Activated naive CD4-positive, alpha-beta T cell treated with anti-CD3 and anti-CD28 coated beads, Interleukin-2, amount 10 ng/mL, durations not matched to agents 7 days and 5 days (primary cell): ENCODE measurements at regions not wholly inside any gene's neighbourhood (a gene's known extent, or its start where the extent isn't known, plus 50 kb on each side); places are given as distances from the start of the nearest gene placed in this dataset.

Source experiments
- CTCF ChIA-PET: fragments of 350-600 bp; sonication (Branson Sonifier 250); formaldehyde crosslinking; loops from one replicate; lab custom pipeline; 2021; ENCODE audit warnings: antibody characterized with exemption; lab: Charles Lee
- DNase-seq: peaks from one replicate; pipeline ENCODE4 v3.0.0-alpha.2; 2020
- H3K27ac Mint-ChIP-seq: one replicate; pipeline ENCODE4 v1.8.0; 2021; ENCODE audit warnings: mild to moderate bottlenecking, moderate library complexity, mixed read lengths
- H3K27me3 Mint-ChIP-seq: one replicate; pipeline ENCODE4 v1.8.0; 2021; ENCODE audit warnings: mild to moderate bottlenecking, mixed read lengths
- H3K36me3 Mint-ChIP-seq: one replicate; pipeline ENCODE4 v1.8.0; 2021; ENCODE audit warnings: mixed read lengths
- H3K4me1 Mint-ChIP-seq: one replicate; pipeline ENCODE4 v1.8.0; 2021; ENCODE audit warnings: mixed read lengths
- H3K4me3 Mint-ChIP-seq: one replicate; pipeline ENCODE4 v1.8.0; 2021; ENCODE audit warnings: mild to moderate bottlenecking, moderate library complexity, mixed read lengths
- H3K9me3 Mint-ChIP-seq: one replicate; pipeline ENCODE4 v1.8.0; 2021; ENCODE audit warnings: mixed read lengths

GRCh38 chr20:57008217-57008616 is 258.2 kb downstream of the BMP7 start:
- Mint-ChIP-seq H3K4me3 (no peak overlapping the region), H3K27me3 (peaks cover 38% of the 10 kb centered on the region), H3K36me3 (no peaks in the 10 kb centered on the region), H3K27ac (no peak overlapping the region), H3K9me3 (no peaks in the 10 kb centered on the region), H3K4me1 (no peaks in the 10 kb centered on the region)
- CTCF ChIA-PET: interaction anchor here (0.9 kb wide), 1 partner anchor 457 kb away, joined by 3 read pairs; no protein-coding TSS in a partner anchor
- DNase-seq: no peak

- CTCF ChIA-PET: no interaction called here
- no peak overlapping the region for H3K4me3 Mint-ChIP-seq
- H3K27ac Mint-ChIP-seq: no peak overlapping the region
- H3K4me1 Mint-ChIP-seq: no peaks in the 10 kb centered on the region
- H3K36me3 Mint-ChIP-seq: no peaks in the 10 kb centered on the region
- H3K27me3 Mint-ChIP-seq: peaks cover 48% of the 10 kb centered on the region
- DNase-seq: no peak
- H3K9me3 Mint-ChIP-seq: no peaks in the 10 kb centered on the region
Observed at GRCh38 chr20:57009355-57009754, 257.1 kb downstream of the BMP7 start.

GRCh38 chr20:57009775-57010174 is 256.7 kb downstream of the BMP7 start:
- Mint-ChIP-seq H3K36me3 (no peaks in the 10 kb centered on the region), H3K4me1 (no peaks in the 10 kb centered on the region), H3K9me3 (no peaks in the 10 kb centered on the region), H3K4me3 (no peak overlapping the region), H3K27me3 (peaks cover 51% of the 10 kb centered on the region), H3K27ac (no peak overlapping the region)
- no peak for DNase-seq
- CTCF ChIA-PET: no interaction called here

- no peaks in the 10 kb centered on the region for H3K9me3 Mint-ChIP-seq
- H3K36me3 Mint-ChIP-seq: no peaks in the 10 kb centered on the region
- no peak overlapping the region for H3K4me3 Mint-ChIP-seq
- CTCF ChIA-PET: interaction anchor here (0.5 kb wide), 1 partner anchor 610 kb away, joined by 3 read pairs; no protein-coding TSS in a partner anchor
- peaks cover 48% of the 10 kb centered on the region for H3K27me3 Mint-ChIP-seq
- H3K27ac Mint-ChIP-seq: no peak overlapping the region
- no peak for DNase-seq
- H3K4me1 Mint-ChIP-seq: no peaks in the 10 kb centered on the region
Observed at GRCh38 chr20:57012691-57013090, 253.8 kb downstream of the BMP7 start.

- H3K4me3 Mint-ChIP-seq: no peak overlapping the region
- no peak overlapping the region for H3K27ac Mint-ChIP-seq
- no peak for DNase-seq
- H3K4me1 Mint-ChIP-seq: no peaks in the 10 kb centered on the region
- H3K27me3 Mint-ChIP-seq: peaks cover 49% of the 10 kb centered on the region
- H3K36me3 Mint-ChIP-seq: no peaks in the 10 kb centered on the region
- H3K9me3 Mint-ChIP-seq: no peaks in the 10 kb centered on the region
- CTCF ChIA-PET: no interaction called here
Observed at GRCh38 chr20:57013217-57013616, 253.2 kb downstream of the BMP7 start.

GRCh38 chr20:57013741-57014140 is 252.7 kb downstream of the BMP7 start:
- H3K9me3 Mint-ChIP-seq: no peaks in the 10 kb centered on the region
- no peak overlapping the region for H3K4me3 Mint-ChIP-seq
- CTCF ChIA-PET: no interaction called here
- DNase-seq: no peak
- H3K36me3 Mint-ChIP-seq: no peaks in the 10 kb centered on the region
- H3K27me3 Mint-ChIP-seq: peaks cover 49% of the 10 kb centered on the region
- H3K27ac Mint-ChIP-seq: no peak overlapping the region
- H3K4me1 Mint-ChIP-seq: no peaks in the 10 kb centered on the region

- H3K36me3 Mint-ChIP-seq: no peaks in the 10 kb centered on the region
- no peak overlapping the region for H3K27ac Mint-ChIP-seq
- H3K4me1 Mint-ChIP-seq: no peaks in the 10 kb centered on the region
- CTCF ChIA-PET: no interaction called here
- peaks cover 25% of the 10 kb centered on the region for H3K27me3 Mint-ChIP-seq
- H3K4me3 Mint-ChIP-seq: no peak overlapping the region
- DNase-seq: no peak
- H3K9me3 Mint-ChIP-seq: no peaks in the 10 kb centered on the region
Observed at GRCh38 chr20:57020364-57020763, 246.1 kb downstream of the BMP7 start.

- peaks cover 18% of the 10 kb centered on the region for H3K27me3 Mint-ChIP-seq
- no peaks in the 10 kb centered on the region for H3K4me1 Mint-ChIP-seq
- no peak overlapping the region for H3K27ac Mint-ChIP-seq
- H3K9me3 Mint-ChIP-seq: no peaks in the 10 kb centered on the region
- no peak overlapping the region for H3K4me3 Mint-ChIP-seq
- no peak for DNase-seq
- no peaks in the 10 kb centered on the region for H3K36me3 Mint-ChIP-seq
- CTCF ChIA-PET: no interaction called here
Observed at GRCh38 chr20:57022306-57022705, 244.1 kb downstream of the BMP7 start.

- no peaks in the 10 kb centered on the region for H3K4me1 Mint-ChIP-seq
- H3K9me3 Mint-ChIP-seq: no peaks in the 10 kb centered on the region
- H3K27me3 Mint-ChIP-seq: peaks cover 14% of the 10 kb centered on the region
- no peaks in the 10 kb centered on the region for H3K36me3 Mint-ChIP-seq
- no peak overlapping the region for H3K27ac Mint-ChIP-seq
- CTCF ChIA-PET: no interaction called here
- DNase-seq: no peak
- no peak overlapping the region for H3K4me3 Mint-ChIP-seq
Observed at GRCh38 chr20:57023007-57023406, 243.4 kb downstream of the BMP7 start.

- H3K27me3 Mint-ChIP-seq: peaks cover 14% of the 10 kb centered on the region
- no peaks in the 10 kb centered on the region for H3K9me3 Mint-ChIP-seq
- no peak for DNase-seq
- CTCF ChIA-PET: no interaction called here
- H3K36me3 Mint-ChIP-seq: no peaks in the 10 kb centered on the region
- H3K27ac Mint-ChIP-seq: no peak overlapping the region
- no peaks in the 10 kb centered on the region for H3K4me1 Mint-ChIP-seq
- H3K4me3 Mint-ChIP-seq: no peak overlapping the region
Observed at GRCh38 chr20:57023997-57024396, 242.4 kb downstream of the BMP7 start.

- Mint-ChIP-seq H3K4me3 (no peak overlapping the region), H3K27ac (no peak overlapping the region), H3K27me3 (peaks cover 14% of the 10 kb centered on the region), H3K4me1 (no peaks in the 10 kb centered on the region), H3K9me3 (no peaks in the 10 kb centered on the region), H3K36me3 (no peaks in the 10 kb centered on the region)
- CTCF ChIA-PET: no interaction called here
- no peak for DNase-seq
Observed at GRCh38 chr20:57024849-57025248, 241.6 kb downstream of the BMP7 start.

- Mint-ChIP-seq H3K9me3 (no peaks in the 10 kb centered on the region), H3K27me3 (peaks cover 14% of the 10 kb centered on the region), H3K4me1 (no peaks in the 10 kb centered on the region), H3K27ac (no peak overlapping the region), H3K4me3 (no peak overlapping the region), H3K36me3 (no peaks in the 10 kb centered on the region)
- no peak for DNase-seq
- CTCF ChIA-PET: no interaction called here
Observed at GRCh38 chr20:57025261-57025660, 241.2 kb downstream of the BMP7 start.

GRCh38 chr20:57025666-57026224 is 240.7 kb downstream of the BMP7 start:
- Mint-ChIP-seq H3K4me1 (no peaks in the 10 kb centered on the region), H3K4me3 (no peak overlapping the region), H3K27ac (no peak overlapping the region), H3K9me3 (no peaks in the 10 kb centered on the region), H3K27me3 (peaks cover 11% of the 10 kb centered on the region), H3K36me3 (no peaks in the 10 kb centered on the region)
- CTCF ChIA-PET: no interaction called here
- DNase-seq: no peak

GRCh38 chr20:57027777-57028176 is 238.7 kb downstream of the BMP7 start:
- CTCF ChIA-PET: no interaction called here
- Mint-ChIP-seq H3K4me1 (no peaks in the 10 kb centered on the region), H3K9me3 (no peaks in the 10 kb centered on the region), H3K36me3 (no peaks in the 10 kb centered on the region), H3K27me3 (peaks cover 4% of the 10 kb centered on the region), H3K4me3 (no peak overlapping the region), H3K27ac (no peak overlapping the region)
- no peak for DNase-seq

GRCh38 chr20:57030611-57031600 is 235.5 kb downstream of the BMP7 start:
- Mint-ChIP-seq H3K36me3 (no peaks in the 10 kb centered on the region), H3K9me3 (no peaks in the 10 kb centered on the region), H3K27ac (no peak overlapping the region), H3K4me3 (no peak overlapping the region), H3K27me3 (peaks cover 9% of the 10 kb centered on the region), H3K4me1 (no peaks in the 10 kb centered on the region)
- DNase-seq: no peak
- CTCF ChIA-PET: no interaction called here
